Neural progenitor cell (in vitro differentiated cells): ENCODE measurements at regions not wholly inside any gene's neighbourhood (a gene's known extent, or its start where the extent isn't known, plus 50 kb on each side); places are given as distances from the start of the nearest gene placed in this dataset.

ENCODE experiments used
- EZH2 ChIP-seq: fragments of 200-600 bp; sonication (generic); IDR thresholded peaks from 2 replicates; pipeline ENCODE4 v1.6.1; 2017; ENCODE audit warnings: antibody characterized with exemption, mild to moderate bottlenecking, moderate library complexity
- TF ChIP-seq, protein P1 (sequence below): fragments of 200-600 bp; sonication (generic); IDR thresholded peaks from 2 replicates; pipeline ENCODE4 v1.5.1; 2017; ENCODE audit warnings: antibody characterized with exemption, mild to moderate bottlenecking

DNA sequence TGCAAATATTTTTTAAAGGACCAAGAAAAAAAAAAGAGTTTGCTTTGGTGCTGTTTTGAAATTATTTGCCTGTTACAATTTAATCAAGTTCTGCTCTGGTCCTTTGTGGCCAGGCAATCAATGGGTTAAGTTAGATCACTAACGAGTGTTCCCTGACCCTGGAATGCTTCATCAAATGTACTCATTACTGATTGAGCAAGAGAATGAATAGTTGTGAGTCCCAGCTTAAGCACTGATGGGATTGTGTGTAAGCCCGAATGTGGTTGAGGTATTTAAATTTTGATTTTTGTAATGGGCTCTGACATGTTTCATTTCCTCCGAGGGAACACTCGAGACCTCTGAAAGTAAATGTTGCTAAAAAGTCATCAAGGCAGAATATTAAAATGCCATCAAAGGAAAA, 699.1 kb downstream of the MCTP2 start:
- no peak for TF ChIP-seq EZH2
- TF ChIP-seq, protein P1, sequence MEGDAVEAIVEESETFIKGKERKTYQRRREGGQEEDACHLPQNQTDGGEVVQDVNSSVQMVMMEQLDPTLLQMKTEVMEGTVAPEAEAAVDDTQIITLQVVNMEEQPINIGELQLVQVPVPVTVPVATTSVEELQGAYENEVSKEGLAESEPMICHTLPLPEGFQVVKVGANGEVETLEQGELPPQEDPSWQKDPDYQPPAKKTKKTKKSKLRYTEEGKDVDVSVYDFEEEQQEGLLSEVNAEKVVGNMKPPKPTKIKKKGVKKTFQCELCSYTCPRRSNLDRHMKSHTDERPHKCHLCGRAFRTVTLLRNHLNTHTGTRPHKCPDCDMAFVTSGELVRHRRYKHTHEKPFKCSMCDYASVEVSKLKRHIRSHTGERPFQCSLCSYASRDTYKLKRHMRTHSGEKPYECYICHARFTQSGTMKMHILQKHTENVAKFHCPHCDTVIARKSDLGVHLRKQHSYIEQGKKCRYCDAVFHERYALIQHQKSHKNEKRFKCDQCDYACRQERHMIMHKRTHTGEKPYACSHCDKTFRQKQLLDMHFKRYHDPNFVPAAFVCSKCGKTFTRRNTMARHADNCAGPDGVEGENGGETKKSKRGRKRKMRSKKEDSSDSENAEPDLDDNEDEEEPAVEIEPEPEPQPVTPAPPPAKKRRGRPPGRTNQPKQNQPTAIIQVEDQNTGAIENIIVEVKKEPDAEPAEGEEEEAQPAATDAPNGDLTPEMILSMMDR = no peak
